ENCODE measurements at regions not wholly inside any gene's neighbourhood (a gene's known extent, or its start where the extent isn't known, plus 50 kb on each side); places are given as distances from the start of the nearest gene placed in this dataset.

GRCh38 chr5:57772512-57772911 lies 289.9 kb upstream of the ACTBL2 start:
- no peak overlapping the region for H3K27ac ChIP-seq
- no peaks in the 10 kb centered on the region for H3K36me3 ChIP-seq
- no peak for DNase-seq

GRCh38 chr5:57770039-57770438 lies 287.4 kb upstream of the ACTBL2 start:
- H3K27ac ChIP-seq: no peak overlapping the region
- DNase-seq: no peak

More at GRCh38 chr5:57772512-57772911, 289.9 kb upstream of the ACTBL2 start:
- H3K27me3 ChIP-seq: no peaks in the 10 kb centered on the region
- no peak overlapping the region for H3K4me3 ChIP-seq
- H3K4me1 ChIP-seq: peaks cover 23% of the 10 kb centered on the region
- no peaks in the 10 kb centered on the region for H3K9me3 ChIP-seq (replicated peaks)

GRCh38 chr5:57768745-57769144 lies 286.1 kb upstream of the ACTBL2 start:
- Histone ChIP-seq H3K27me3 (no peaks in the 10 kb centered on the region), H3K9me3 (replicated peaks) (no peaks in the 10 kb centered on the region), H3K4me3 (no peak overlapping the region), H3K36me3 (no peaks in the 10 kb centered on the region), H3K4me1 (no peaks in the 10 kb centered on the region), H3K27ac (no peak overlapping the region)
- DNase-seq: no peak

More at GRCh38 chr5:57770039-57770438, 287.4 kb upstream of the ACTBL2 start:
- Histone ChIP-seq H3K36me3 (no peaks in the 10 kb centered on the region), H3K9me3 (replicated peaks) (no peaks in the 10 kb centered on the region), H3K4me1 (peaks cover under 1% of the 10 kb centered on the region), H3K4me3 (no peak overlapping the region), H3K27me3 (no peaks in the 10 kb centered on the region)

- no peaks in the 10 kb centered on the region for H3K36me3 ChIP-seq
- H3K27ac ChIP-seq: no peak overlapping the region
- no peak overlapping the region for H3K4me3 ChIP-seq
- 0 out of 2 replicates have a peak, but pooled peaks cover 6% of the 10 kb centered on the region for H3K9me3 ChIP-seq (replicated peaks)
- DNase-seq: no peak
- peaks cover 9% of the 10 kb centered on the region; the same call in 1 of the 2 replicates for H3K4me1 ChIP-seq
- no peaks in the 10 kb centered on the region for H3K27me3 ChIP-seq
Measured at GRCh38 chr5:57764479-57765089, 282.0 kb upstream of the ACTBL2 start.

- peak; percentile 81 to 85 for DNase-seq
- H3K27me3 ChIP-seq: no peaks in the 10 kb centered on the region
- H3K36me3 ChIP-seq: no peaks in the 10 kb centered on the region
- H3K4me3 ChIP-seq: peak overlapping the region; percentile 16; the same call in 1 of the 2 replicates
- H3K27ac ChIP-seq: no peak overlapping the region
- peaks cover 9% of the 10 kb centered on the region; the same call in 1 of the 2 replicates for H3K4me1 ChIP-seq
- H3K9me3 ChIP-seq (replicated peaks): 0 out of 2 replicates have a peak, but pooled peaks cover 6% of the 10 kb centered on the region
Measured at GRCh38 chr5:57761513-57761912, 278.9 kb upstream of the ACTBL2 start.

GRCh38 chr5:57754616-57755015 lies 272.0 kb upstream of the ACTBL2 start:
- H3K27ac ChIP-seq: no peak overlapping the region
- H3K27me3 ChIP-seq: no peaks in the 10 kb centered on the region
- H3K4me1 ChIP-seq: no peaks in the 10 kb centered on the region; the same call in 1 of the 2 replicates
- H3K9me3 ChIP-seq (replicated peaks): no peaks in the 10 kb centered on the region
- H3K4me3 ChIP-seq: no peak overlapping the region
- no peaks in the 10 kb centered on the region for H3K36me3 ChIP-seq
- no peak for DNase-seq

- Histone ChIP-seq H3K36me3 (no peaks in the 10 kb centered on the region), H3K4me3 (no peak overlapping the region), H3K27me3 (no peaks in the 10 kb centered on the region), H3K27ac (no peak overlapping the region), H3K9me3 (replicated peaks) (no peaks in the 10 kb centered on the region), H3K4me1 (no peaks in the 10 kb centered on the region; the same call in 1 of the 2 replicates)
- DNase-seq: no peak
Measured at GRCh38 chr5:57753446-57753845, 270.8 kb upstream of the ACTBL2 start.

- Histone ChIP-seq H3K27ac (no peak overlapping the region), H3K27me3 (no peaks in the 10 kb centered on the region), H3K36me3 (no peaks in the 10 kb centered on the region), H3K4me1 (no peaks in the 10 kb centered on the region; the same call in 1 of the 2 replicates), H3K9me3 (replicated peaks) (no peaks in the 10 kb centered on the region; the same call in 1 of the 2 replicates), H3K4me3 (no peak overlapping the region)
- DNase-seq: no peak
Measured at GRCh38 chr5:57751710-57752109, 269.1 kb upstream of the ACTBL2 start.

GRCh38 chr5:57750891-57751290 lies 268.3 kb upstream of the ACTBL2 start:
- H3K4me3 ChIP-seq: no peak overlapping the region
- H3K36me3 ChIP-seq: no peaks in the 10 kb centered on the region
- H3K27ac ChIP-seq: no peak overlapping the region
- no peaks in the 10 kb centered on the region; the same call in 1 of the 2 replicates for H3K4me1 ChIP-seq
- H3K27me3 ChIP-seq: no peaks in the 10 kb centered on the region
- no peaks in the 10 kb centered on the region; the same call in 1 of the 2 replicates for H3K9me3 ChIP-seq (replicated peaks)
- DNase-seq: no peak

GRCh38 chr5:57750282-57750681 lies 267.7 kb upstream of the ACTBL2 start:
- Histone ChIP-seq H3K27ac (no peak overlapping the region), H3K36me3 (no peaks in the 10 kb centered on the region), H3K4me1 (no peaks in the 10 kb centered on the region), H3K4me3 (no peak overlapping the region), H3K9me3 (replicated peaks) (no peaks in the 10 kb centered on the region; the same call in 1 of the 2 replicates), H3K27me3 (no peaks in the 10 kb centered on the region)
- DNase-seq: no peak

GRCh38 chr5:57749396-57749795 lies 266.8 kb upstream of the ACTBL2 start:
- no peak for DNase-seq
- Histone ChIP-seq H3K36me3 (no peaks in the 10 kb centered on the region), H3K27me3 (no peaks in the 10 kb centered on the region)

GRCh38 chr5:57745700-57746651 lies 263.4 kb upstream of the ACTBL2 start:
- no peaks in the 10 kb centered on the region for H3K27me3 ChIP-seq
- no peaks in the 10 kb centered on the region; the same call in none of the 2 replicates for H3K9me3 ChIP-seq (replicated peaks)
- H3K27ac ChIP-seq: no peak overlapping the region
- H3K4me1 ChIP-seq: 0 out of 2 replicates have a peak, but pooled peaks cover 3% of the 10 kb centered on the region
- H3K4me3 ChIP-seq: no peak overlapping the region
- DNase-seq: no peak
- no peaks in the 10 kb centered on the region for H3K36me3 ChIP-seq

More at GRCh38 chr5:57749396-57749795, 266.8 kb upstream of the ACTBL2 start:
- Histone ChIP-seq H3K4me1 (0 out of 2 replicates have a peak, but pooled peaks cover 3% of the 10 kb centered on the region), H3K27ac (no peak overlapping the region), H3K4me3 (no peak overlapping the region), H3K9me3 (replicated peaks) (no peaks in the 10 kb centered on the region; the same call in none of the 2 replicates)

GRCh38 chr5:57745029-57745428 lies 262.4 kb upstream of the ACTBL2 start:
- Histone ChIP-seq H3K36me3 (no peaks in the 10 kb centered on the region), H3K27ac (no peak overlapping the region), H3K4me1 (0 out of 2 replicates have a peak, but pooled peaks cover 3% of the 10 kb centered on the region), H3K9me3 (replicated peaks) (no peaks in the 10 kb centered on the region; the same call in none of the 2 replicates), H3K27me3 (no peaks in the 10 kb centered on the region), H3K4me3 (no peak overlapping the region)
- DNase-seq: no peak

- Histone ChIP-seq H3K4me1 (peaks cover 5% of the 10 kb centered on the region), H3K9me3 (replicated peaks) (no peaks in the 10 kb centered on the region; the same call in 1 of the 2 replicates), H3K27ac (no peak overlapping the region), H3K4me3 (no peak overlapping the region), H3K27me3 (no peaks in the 10 kb centered on the region), H3K36me3 (no peaks in the 10 kb centered on the region)
- DNase-seq: no peak
Measured at GRCh38 chr5:57741336-57741735, 258.7 kb upstream of the ACTBL2 start.

GRCh38 chr5:57738787-57739186 lies 256.2 kb upstream of the ACTBL2 start:
- Histone ChIP-seq H3K36me3 (no peaks in the 10 kb centered on the region), H3K4me3 (no peak overlapping the region), H3K9me3 (replicated peaks) (no peaks in the 10 kb centered on the region), H3K4me1 (peaks cover 16% of the 10 kb centered on the region), H3K27ac (no peak overlapping the region), H3K27me3 (no peaks in the 10 kb centered on the region)
- no peak for DNase-seq
